DND-41 (cell line): ENCODE measurements at regions not wholly inside any gene's neighbourhood (a gene's known extent, or its start where the extent isn't known, plus 50 kb on each side); places are given as distances from the start of the nearest gene placed in this dataset.

Experiments used
- CTCF ChIP-seq: IDR thresholded peaks from 2 replicates; pipeline ENCODE4 v1.5.1; 2012; ENCODE audit warnings: borderline replicate concordance, low read length, moderate library complexity, mild to moderate bottlenecking; ENCODE audit not compliant: poor library complexity, severe bottlenecking; ENCODE audit errors: extremely low read depth
- EZH2 ChIP-seq: IDR thresholded peaks from 3 replicates; pipeline ENCODE4 v1.6.1; 2012; ENCODE audit warnings: borderline replicate concordance, low read depth, mild to moderate bottlenecking, moderate library complexity, low read length, inconsistent platforms; ENCODE audit not compliant: severe bottlenecking

- TF ChIP-seq CTCF (no peak), EZH2 (no peak)
Observed at GRCh38 chr6:69601132-69601531, 195.7 kb downstream of the LMBRD1 start.
